Liver (tissue), 8 donors: ENCODE measurements at regions not wholly inside any gene's neighbourhood (a gene's known extent, or its start where the extent isn't known, plus 50 kb on each side); places are given as distances from the start of the nearest gene placed in this dataset.
"Not testable (repeated sequence)": the region's sequence is repeated elsewhere in the genome, so short reads cannot be mapped to it uniquely, and the experiment has no call there.

Source experiments
- DNase-seq: peaks from one replicate; pipeline ENCODE4 v3.0.0-alpha.2; 2017; ENCODE audit warnings: low spot score
- H3K27ac ChIP-seq, 2 donors: one replicate each; pipeline ENCODE4 v1.7.0; 2013; ENCODE audit warnings: inconsistent platforms in 2 of 2, low read length in 2 of 2, control low read depth in 1 of 2, low read depth in 1 of 2, mild to moderate bottlenecking in 1 of 2
- H3K27me3 ChIP-seq, 4 donors: one replicate each; pipeline versions ENCODE4 v1.6.1 to v1.7.0; 2013; ENCODE audit warnings: low read length in 3 of 4, inconsistent platforms in 1 of 4, mild to moderate bottlenecking in 1 of 4, moderate library complexity in 1 of 4; ENCODE audit not compliant: control insufficient read depth in 4 of 4, insufficient read depth in 4 of 4
- H3K36me3 ChIP-seq, 4 donors: one replicate each; pipeline versions ENCODE4 v1.6.1 to v1.7.0; 2013; ENCODE audit warnings: low read length in 3 of 4, mild to moderate bottlenecking in 3 of 4, low read depth in 1 of 4, moderate library complexity in 1 of 4; ENCODE audit not compliant: control insufficient read depth in 4 of 4, insufficient read depth in 3 of 4
- H3K4me1 ChIP-seq, 4 donors: one replicate each; pipeline versions ENCODE4 v1.6.1 to v1.7.0; 2013; ENCODE audit warnings: low read length in 3 of 4, mild to moderate bottlenecking in 3 of 4, moderate library complexity in 1 of 4; ENCODE audit not compliant: control insufficient read depth in 4 of 4, insufficient read depth in 4 of 4
- H3K4me3 ChIP-seq, 3 donors: one replicate each; pipeline versions ENCODE4 v1.6.1 to v1.7.0; 2013; ENCODE audit warnings: low read length in 3 of 3, control low read depth in 1 of 3, low read depth in 1 of 3, mild to moderate bottlenecking in 1 of 3
- H3K9ac ChIP-seq, 2 donors: one replicate each; pipeline ENCODE4 v1.7.0; 2013; ENCODE audit warnings: low read length in 2 of 2, mild to moderate bottlenecking in 2 of 2, moderate library complexity in 2 of 2, control low read depth in 1 of 2, low read depth in 1 of 2
- H3K9me3 ChIP-seq, 4 donors: one replicate each; pipeline versions ENCODE4 v1.6.1 to v1.7.0; 2013; ENCODE audit warnings: low read length in 3 of 4; ENCODE audit not compliant: control insufficient read depth in 4 of 4
- EGR1 ChIP-seq, 2 donors: IDR thresholded peaks; 2 replicates each; pipeline ENCODE4 v1.6.1; 2016 to 2018; ENCODE audit warnings: antibody characterized with exemption in 2 of 2, low read depth in 2 of 2
- FOXA1 ChIP-seq: IDR thresholded peaks from 2 replicates; pipeline ENCODE4 v1.6.1; 2016; ENCODE audit warnings: antibody characterized with exemption
- FOXA2 ChIP-seq: IDR thresholded peaks from 2 replicates; pipeline ENCODE4 v1.6.1; 2016; ENCODE audit warnings: antibody characterized with exemption
- GABPA ChIP-seq, 2 donors: IDR thresholded peaks in 1 of 2; conservative IDR thresholded peaks in 1 of 2; 2 replicates each; pipeline ENCODE4 v1.6.1; 2016; ENCODE audit warnings: antibody characterized with exemption in 2 of 2, mild to moderate bottlenecking in 1 of 2, moderate library complexity in 1 of 2
- HNF4A ChIP-seq, 2 donors: conservative IDR thresholded peaks; 2 replicates each; pipeline ENCODE4 v1.6.1; 2016; ENCODE audit warnings: antibody characterized with exemption in 2 of 2, mild to moderate bottlenecking in 2 of 2
- HNF4G ChIP-seq: IDR thresholded peaks from 2 replicates; pipeline ENCODE4 v1.6.1; 2016; ENCODE audit warnings: antibody characterized with exemption
- JUND ChIP-seq, 2 donors: IDR thresholded peaks; 2 replicates each; pipeline ENCODE4 v1.6.1; 2016; ENCODE audit warnings: antibody characterized with exemption in 2 of 2
- MAX ChIP-seq: IDR thresholded peaks from 2 replicates; pipeline ENCODE4 v1.6.1; 2016; ENCODE audit warnings: antibody characterized with exemption
- NR2F2 ChIP-seq: IDR thresholded peaks from 2 replicates; pipeline ENCODE4 v1.6.1; 2016; ENCODE audit warnings: antibody characterized with exemption
- RAD21 ChIP-seq, 2 donors: IDR thresholded peaks; 2 replicates each; pipeline ENCODE4 v1.6.1; 2016; ENCODE audit warnings: antibody characterized with exemption in 2 of 2, mild to moderate bottlenecking in 2 of 2
- RXRA ChIP-seq, 2 donors: IDR thresholded peaks; 2 replicates each; pipeline ENCODE4 v1.6.1; 2017 to 2018; ENCODE audit warnings: antibody characterized with exemption in 2 of 2, mild to moderate bottlenecking in 1 of 2
- SP1 ChIP-seq: IDR thresholded peaks from 2 replicates; pipeline ENCODE4 v1.6.1; 2018; ENCODE audit warnings: antibody characterized with exemption, mild to moderate bottlenecking
- TAF1 ChIP-seq: conservative IDR thresholded peaks from 2 replicates; pipeline ENCODE4 v1.6.1; 2016; ENCODE audit warnings: antibody characterized with exemption, mild to moderate bottlenecking
- YY1 ChIP-seq: IDR thresholded peaks from 2 replicates; pipeline ENCODE4 v1.6.1; 2016; ENCODE audit warnings: antibody characterized with exemption, mild to moderate bottlenecking
- WGBS: extraction: QIAGEN DNeasy Blood & Tissue Kit; methylation state at CpG from one replicate; pipeline ENCODE4 v1.1.7; 2013; 5-methylcytosine and 5-hydroxymethylcytosine counted together
- TF ChIP-seq, protein P1 (sequence below): IDR thresholded peaks from 2 replicates; pipeline ENCODE4 v1.6.1; 2016; ENCODE audit warnings: antibody characterized with exemption
- TF ChIP-seq, protein P2 (sequence below): IDR thresholded peaks from 2 replicates; pipeline ENCODE4 v1.6.1; 2016; ENCODE audit warnings: antibody characterized with exemption
- TF ChIP-seq, protein P3 (sequence below): fragments of 150-350 bp; IDR thresholded peaks from 2 replicates; pipeline ENCODE4 v1.5.1; 2017; ENCODE audit warnings: improper control_type of control experiment, low read depth, low read length; ENCODE audit not compliant: missing input control
- TF ChIP-seq, protein P4 (sequence below): IDR thresholded peaks from 2 replicates; pipeline ENCODE4 v1.6.1; 2016; ENCODE audit warnings: antibody characterized with exemption, mild to moderate bottlenecking
- donor health status: healthy.
- donor health status: healthy.
- donor health status: healthy.
- donor health status: healthy.
- donor health status: healthy.

GRCh38 chr11:37881741-37882140, 1283.7 kb upstream of the RAG2 start (continued):
- TF ChIP-seq FOXA2: no peak
- TF ChIP-seq SP1: no peak
- TF ChIP-seq, protein P1, sequence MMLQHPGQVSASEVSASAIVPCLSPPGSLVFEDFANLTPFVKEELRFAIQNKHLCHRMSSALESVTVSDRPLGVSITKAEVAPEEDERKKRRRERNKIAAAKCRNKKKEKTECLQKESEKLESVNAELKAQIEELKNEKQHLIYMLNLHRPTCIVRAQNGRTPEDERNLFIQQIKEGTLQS: no peak
- TF ChIP-seq, protein P2, sequence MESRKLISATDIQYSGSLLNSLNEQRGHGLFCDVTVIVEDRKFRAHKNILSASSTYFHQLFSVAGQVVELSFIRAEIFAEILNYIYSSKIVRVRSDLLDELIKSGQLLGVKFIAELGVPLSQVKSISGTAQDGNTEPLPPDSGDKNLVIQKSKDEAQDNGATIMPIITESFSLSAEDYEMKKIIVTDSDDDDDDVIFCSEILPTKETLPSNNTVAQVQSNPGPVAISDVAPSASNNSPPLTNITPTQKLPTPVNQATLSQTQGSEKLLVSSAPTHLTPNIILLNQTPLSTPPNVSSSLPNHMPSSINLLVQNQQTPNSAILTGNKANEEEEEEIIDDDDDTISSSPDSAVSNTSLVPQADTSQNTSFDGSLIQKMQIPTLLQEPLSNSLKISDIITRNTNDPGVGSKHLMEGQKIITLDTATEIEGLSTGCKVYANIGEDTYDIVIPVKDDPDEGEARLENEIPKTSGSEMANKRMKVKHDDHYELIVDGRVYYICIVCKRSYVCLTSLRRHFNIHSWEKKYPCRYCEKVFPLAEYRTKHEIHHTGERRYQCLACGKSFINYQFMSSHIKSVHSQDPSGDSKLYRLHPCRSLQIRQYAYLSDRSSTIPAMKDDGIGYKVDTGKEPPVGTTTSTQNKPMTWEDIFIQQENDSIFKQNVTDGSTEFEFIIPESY: no peak

DNA sequence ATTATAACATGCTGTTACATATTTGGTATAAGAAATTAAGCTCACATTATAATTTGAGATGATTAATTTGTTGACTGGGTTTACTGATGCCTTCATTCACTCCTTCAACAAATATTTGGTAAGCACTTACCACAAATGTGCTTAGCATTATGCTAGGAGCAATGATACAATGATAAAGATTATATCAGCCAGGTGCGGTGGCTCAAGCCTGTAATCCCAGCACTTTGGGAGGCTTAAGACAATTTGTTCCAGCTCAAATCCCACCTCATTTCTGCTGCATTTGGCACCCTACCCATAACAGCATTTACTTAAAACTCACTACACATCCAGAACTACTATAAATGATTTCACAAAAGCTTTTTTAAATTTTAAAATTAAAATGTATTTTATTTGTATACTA, 1263.6 kb upstream of the RAG2 start:
- Histone ChIP-seq H3K4me3 (no peak overlapping the region), H3K9me3 (peaks cover 0 to 2% (median 0%) of the 10 kb centered on the region in 4 donors), H3K36me3 (no peaks in the 10 kb centered on the region), H3K9ac (no peak overlapping the region), H3K27ac (no peak overlapping the region), H3K4me1 (no peaks in the 10 kb centered on the region), H3K27me3 (no peaks in the 10 kb centered on the region)
- 88% methylated on average over 1 of the region's 1 CpG for WGBS
- TF ChIP-seq, protein P3, sequence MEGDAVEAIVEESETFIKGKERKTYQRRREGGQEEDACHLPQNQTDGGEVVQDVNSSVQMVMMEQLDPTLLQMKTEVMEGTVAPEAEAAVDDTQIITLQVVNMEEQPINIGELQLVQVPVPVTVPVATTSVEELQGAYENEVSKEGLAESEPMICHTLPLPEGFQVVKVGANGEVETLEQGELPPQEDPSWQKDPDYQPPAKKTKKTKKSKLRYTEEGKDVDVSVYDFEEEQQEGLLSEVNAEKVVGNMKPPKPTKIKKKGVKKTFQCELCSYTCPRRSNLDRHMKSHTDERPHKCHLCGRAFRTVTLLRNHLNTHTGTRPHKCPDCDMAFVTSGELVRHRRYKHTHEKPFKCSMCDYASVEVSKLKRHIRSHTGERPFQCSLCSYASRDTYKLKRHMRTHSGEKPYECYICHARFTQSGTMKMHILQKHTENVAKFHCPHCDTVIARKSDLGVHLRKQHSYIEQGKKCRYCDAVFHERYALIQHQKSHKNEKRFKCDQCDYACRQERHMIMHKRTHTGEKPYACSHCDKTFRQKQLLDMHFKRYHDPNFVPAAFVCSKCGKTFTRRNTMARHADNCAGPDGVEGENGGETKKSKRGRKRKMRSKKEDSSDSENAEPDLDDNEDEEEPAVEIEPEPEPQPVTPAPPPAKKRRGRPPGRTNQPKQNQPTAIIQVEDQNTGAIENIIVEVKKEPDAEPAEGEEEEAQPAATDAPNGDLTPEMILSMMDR: no peak
- TF ChIP-seq JUND (IDR thresholded peaks at IDR 0.05) (no peak), GABPA (IDR thresholded peaks at IDR 0.05 in 1 of 2, conservative IDR thresholded peaks at IDR 0.05 in 1 of 2) (no peak), NR2F2 (no peak), TAF1 (no peak), MAX (no peak), HNF4G (no peak), FOXA1 (no peak), SP1 (no peak), RXRA (IDR thresholded peaks at IDR 0.05) (no peak), YY1 (no peak), HNF4A (conservative IDR thresholded peaks at IDR 0.05) (no peak), EGR1 (IDR thresholded peaks at IDR 0.05; ENCODE audit: low read depth in 2 of 2) (no peak), RAD21 (IDR thresholded peaks at IDR 0.05) (no peak), FOXA2 (no peak)
- TF ChIP-seq, protein P1: no peak
- TF ChIP-seq, protein P4, sequence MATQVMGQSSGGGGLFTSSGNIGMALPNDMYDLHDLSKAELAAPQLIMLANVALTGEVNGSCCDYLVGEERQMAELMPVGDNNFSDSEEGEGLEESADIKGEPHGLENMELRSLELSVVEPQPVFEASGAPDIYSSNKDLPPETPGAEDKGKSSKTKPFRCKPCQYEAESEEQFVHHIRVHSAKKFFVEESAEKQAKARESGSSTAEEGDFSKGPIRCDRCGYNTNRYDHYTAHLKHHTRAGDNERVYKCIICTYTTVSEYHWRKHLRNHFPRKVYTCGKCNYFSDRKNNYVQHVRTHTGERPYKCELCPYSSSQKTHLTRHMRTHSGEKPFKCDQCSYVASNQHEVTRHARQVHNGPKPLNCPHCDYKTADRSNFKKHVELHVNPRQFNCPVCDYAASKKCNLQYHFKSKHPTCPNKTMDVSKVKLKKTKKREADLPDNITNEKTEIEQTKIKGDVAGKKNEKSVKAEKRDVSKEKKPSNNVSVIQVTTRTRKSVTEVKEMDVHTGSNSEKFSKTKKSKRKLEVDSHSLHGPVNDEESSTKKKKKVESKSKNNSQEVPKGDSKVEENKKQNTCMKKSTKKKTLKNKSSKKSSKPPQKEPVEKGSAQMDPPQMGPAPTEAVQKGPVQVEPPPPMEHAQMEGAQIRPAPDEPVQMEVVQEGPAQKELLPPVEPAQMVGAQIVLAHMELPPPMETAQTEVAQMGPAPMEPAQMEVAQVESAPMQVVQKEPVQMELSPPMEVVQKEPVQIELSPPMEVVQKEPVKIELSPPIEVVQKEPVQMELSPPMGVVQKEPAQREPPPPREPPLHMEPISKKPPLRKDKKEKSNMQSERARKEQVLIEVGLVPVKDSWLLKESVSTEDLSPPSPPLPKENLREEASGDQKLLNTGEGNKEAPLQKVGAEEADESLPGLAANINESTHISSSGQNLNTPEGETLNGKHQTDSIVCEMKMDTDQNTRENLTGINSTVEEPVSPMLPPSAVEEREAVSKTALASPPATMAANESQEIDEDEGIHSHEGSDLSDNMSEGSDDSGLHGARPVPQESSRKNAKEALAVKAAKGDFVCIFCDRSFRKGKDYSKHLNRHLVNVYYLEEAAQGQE: no peak
- TF ChIP-seq, protein P2: no peak
- DNase-seq: no peak

DNA sequence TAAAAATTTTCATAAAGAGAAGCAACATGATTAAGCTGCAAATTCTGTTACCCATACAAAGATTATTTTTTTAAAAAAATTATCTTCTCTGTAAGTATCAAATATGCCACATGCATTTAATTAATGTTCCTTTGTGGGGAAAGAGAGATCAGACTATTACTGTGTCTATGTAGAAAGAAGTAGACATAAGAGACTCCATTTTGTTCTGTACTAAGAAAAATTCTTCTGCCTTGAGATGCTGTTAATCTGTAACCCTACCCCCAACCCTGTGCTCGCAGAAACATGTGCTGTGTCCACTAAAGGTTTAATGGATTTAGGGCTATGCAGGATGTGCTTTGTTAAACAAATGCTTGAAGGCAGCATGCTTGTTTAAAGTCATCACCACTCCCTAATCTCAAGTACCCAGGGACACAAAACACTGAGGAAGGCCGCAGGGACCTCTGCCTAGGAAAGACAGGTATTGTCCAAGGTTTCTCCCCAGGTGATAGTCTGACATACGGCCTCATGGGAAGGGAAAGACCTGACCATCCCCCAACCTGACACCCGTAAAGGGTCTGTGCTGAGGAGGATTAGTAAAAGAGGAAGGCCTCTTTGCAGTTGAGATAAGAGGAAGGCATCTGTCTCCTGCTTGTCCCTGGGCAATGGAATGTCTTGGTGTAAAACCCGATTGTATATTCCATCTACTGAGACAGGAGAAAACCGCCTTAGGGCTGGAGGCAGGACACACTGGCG, 1260.9 kb upstream of the RAG2 start:
- not testable (repeated sequence) for DNase-seq, H3K4me1 ChIP-seq, H3K27ac ChIP-seq, H3K4me3 ChIP-seq, H3K9ac ChIP-seq, H3K36me3 ChIP-seq, H3K9me3 ChIP-seq, H3K27me3 ChIP-seq
- WGBS: 36% methylated on average over 7 of the region's 7 CpGs
